ENCODE measurements at regions not wholly inside any gene's neighbourhood (a gene's known extent, or its start where the extent isn't known, plus 50 kb on each side); places are given as distances from the start of the nearest gene placed in this dataset.

GRCh38 chr13:103326326-103326725 lies 260.1 kb upstream of the SLC10A2 start:
- TF ChIP-seq, protein P1, sequence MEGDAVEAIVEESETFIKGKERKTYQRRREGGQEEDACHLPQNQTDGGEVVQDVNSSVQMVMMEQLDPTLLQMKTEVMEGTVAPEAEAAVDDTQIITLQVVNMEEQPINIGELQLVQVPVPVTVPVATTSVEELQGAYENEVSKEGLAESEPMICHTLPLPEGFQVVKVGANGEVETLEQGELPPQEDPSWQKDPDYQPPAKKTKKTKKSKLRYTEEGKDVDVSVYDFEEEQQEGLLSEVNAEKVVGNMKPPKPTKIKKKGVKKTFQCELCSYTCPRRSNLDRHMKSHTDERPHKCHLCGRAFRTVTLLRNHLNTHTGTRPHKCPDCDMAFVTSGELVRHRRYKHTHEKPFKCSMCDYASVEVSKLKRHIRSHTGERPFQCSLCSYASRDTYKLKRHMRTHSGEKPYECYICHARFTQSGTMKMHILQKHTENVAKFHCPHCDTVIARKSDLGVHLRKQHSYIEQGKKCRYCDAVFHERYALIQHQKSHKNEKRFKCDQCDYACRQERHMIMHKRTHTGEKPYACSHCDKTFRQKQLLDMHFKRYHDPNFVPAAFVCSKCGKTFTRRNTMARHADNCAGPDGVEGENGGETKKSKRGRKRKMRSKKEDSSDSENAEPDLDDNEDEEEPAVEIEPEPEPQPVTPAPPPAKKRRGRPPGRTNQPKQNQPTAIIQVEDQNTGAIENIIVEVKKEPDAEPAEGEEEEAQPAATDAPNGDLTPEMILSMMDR (IDR thresholded peaks at IDR 0.05; ENCODE audit: low read depth, low read length) = no peak
- TF ChIP-seq EZH2phosphoT487 (IDR thresholded peaks at IDR 0.05; ENCODE audit: low read depth) = no peak

Measured in OCI-LY3 (cell line).